HG03280 (cell line): ENCODE measurements at regions not wholly inside any gene's neighbourhood (a gene's known extent, or its start where the extent isn't known, plus 50 kb on each side); places are given as distances from the start of the nearest gene placed in this dataset.

Source experiments
- ATAC-seq: cut with Tn5 transposase; IDR thresholded peaks from one replicate; pipeline ENCODE4 v1.9.1; 2021; ENCODE audit warnings: mild to moderate bottlenecking, moderate library complexity; ENCODE audit not compliant: unreplicated experiment

DNA sequence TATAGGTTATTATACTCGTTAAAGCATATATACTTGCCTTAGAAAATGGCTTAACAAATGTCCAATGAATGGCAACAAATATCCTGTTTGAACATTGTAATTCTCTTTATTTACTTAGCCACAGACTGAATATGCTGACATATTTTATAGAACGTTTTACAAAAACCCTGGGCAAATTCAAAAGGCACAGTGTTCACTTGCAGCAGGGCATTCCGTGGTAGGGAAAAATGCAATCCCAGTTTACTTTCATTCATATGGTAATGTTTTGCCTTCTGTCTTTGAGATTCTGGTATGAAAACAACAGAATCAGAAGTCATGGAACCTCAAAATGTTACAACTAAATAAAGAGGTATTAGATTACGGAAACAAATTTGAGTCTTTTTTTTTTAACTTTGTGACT, 56.2 kb upstream of the MYCBP2 start:
- ATAC-seq = no peak

DNA sequence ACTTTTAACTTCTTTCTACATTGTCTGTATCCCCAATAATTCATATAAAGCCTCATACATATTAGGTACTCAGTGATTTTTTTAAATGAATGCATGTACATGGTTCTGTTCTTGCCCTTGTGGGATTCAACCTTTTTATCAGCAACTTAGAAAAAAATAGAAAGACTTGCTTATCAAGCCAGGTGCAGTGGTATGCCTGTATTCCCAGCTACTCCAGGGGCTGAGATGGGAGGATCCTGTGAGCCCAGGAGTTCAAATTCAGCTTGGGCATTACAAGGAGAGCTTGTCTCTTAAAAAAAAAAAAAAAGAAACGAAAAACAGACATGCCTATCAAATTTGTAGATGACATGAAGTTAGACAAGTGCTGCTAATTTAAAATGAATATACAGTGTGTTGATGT, 54.2 kb upstream of the MYCBP2 start:
- no peak for ATAC-seq

DNA sequence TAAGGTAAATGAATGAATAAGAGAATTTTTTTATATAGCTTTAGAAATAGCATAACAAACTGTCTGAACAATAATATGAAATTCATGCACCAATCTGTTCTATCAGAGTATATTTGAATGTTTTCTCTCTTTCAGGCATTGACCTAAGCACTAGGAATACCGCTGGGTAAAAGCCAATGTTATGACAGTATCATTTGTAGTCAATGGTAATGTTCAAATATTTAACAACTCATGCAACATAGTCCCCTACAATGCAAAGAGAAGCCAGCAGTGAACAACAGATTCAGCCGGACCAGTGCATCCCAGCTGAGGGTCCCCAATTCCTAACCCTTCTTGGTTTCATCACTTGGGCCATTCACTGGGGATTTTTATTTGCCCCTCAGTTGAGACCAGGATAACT, 52.6 kb upstream of the MYCBP2 start:
- ATAC-seq = no peak

DNA sequence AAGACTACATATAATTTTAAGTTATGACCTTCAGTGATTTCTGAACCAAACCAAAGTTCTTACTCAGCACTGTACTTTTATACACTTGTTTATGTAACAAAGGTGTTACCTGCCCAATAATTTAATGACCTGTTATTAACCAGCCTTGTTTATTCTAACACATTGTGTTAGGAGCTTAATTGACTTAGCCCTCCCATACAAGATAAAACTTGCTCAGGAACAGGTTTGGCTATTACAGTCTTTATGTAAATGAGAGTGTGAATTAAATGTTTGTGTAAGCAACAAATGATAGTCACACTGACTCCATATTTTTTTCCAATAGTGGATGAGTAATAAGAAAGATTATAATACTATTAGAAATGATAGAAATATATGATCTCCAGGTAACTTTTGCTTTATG, 51.8 kb upstream of the MYCBP2 start:
- ATAC-seq = no peak

DNA sequence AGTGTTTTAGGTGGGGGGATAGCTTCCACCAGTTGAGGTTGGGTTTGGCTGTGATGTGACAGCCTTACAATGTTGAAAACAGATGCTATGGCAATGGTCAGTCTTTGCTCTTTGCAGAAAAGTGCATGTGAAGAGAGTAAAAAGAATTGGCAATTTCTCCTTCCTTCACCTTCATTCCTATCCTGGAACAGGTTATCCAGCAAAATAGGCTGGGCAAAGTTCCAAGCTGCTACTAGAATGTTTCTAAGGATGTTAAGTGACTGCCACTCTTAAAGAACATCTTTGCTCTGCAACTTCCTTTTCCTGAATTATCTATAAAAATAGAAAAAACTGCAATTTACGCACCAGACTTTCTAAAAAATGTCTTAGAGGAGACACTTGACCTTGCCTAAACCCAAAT, 50.1 kb upstream of the MYCBP2 start:
- no peak for ATAC-seq
